HG03064 (cell line): ENCODE measurements at regions not wholly inside any gene's neighbourhood (a gene's known extent, or its start where the extent isn't known, plus 50 kb on each side); places are given as distances from the start of the nearest gene placed in this dataset.

Source experiments
- ATAC-seq: cut with Tn5 transposase; IDR thresholded peaks from one replicate; pipeline ENCODE4 v1.9.1; 2021; ENCODE audit warnings: low read depth; ENCODE audit not compliant: unreplicated experiment

- ATAC-seq, result no peak
These were observed 331.8 kb upstream of the BTBD3 start for GRCh38 chr20:11585752-11586352.

DNA sequence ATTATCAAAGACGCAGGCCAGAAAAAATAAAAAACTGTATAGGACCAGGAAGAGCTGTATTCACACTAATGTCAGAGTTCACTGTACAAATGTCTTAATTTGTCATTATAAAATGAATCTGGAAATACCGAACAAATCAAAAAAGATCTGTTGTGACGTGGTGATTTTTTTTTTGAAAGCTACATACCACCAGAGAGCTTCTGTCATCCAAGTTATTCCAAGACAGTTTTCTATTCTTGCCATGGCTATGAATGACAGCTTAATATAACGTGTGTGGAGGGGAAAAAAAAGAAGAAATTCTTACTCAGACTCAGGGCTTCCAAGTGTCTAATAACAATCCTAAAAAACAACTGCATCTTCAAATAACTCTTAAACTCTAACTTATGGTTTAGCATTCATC is 328.8 kb upstream of the BTBD3 start:
- ATAC-seq, result no peak

GRCh38 chr20:11591965-11592364 is 325.7 kb upstream of the BTBD3 start:
- ATAC-seq, result no peak

GRCh38 chr20:11604339-11604738 is 313.4 kb upstream of the BTBD3 start:
- no peak for ATAC-seq

- no peak for ATAC-seq
These were observed 310.6 kb upstream of the BTBD3 start for GRCh38 chr20:11607047-11607446.

DNA sequence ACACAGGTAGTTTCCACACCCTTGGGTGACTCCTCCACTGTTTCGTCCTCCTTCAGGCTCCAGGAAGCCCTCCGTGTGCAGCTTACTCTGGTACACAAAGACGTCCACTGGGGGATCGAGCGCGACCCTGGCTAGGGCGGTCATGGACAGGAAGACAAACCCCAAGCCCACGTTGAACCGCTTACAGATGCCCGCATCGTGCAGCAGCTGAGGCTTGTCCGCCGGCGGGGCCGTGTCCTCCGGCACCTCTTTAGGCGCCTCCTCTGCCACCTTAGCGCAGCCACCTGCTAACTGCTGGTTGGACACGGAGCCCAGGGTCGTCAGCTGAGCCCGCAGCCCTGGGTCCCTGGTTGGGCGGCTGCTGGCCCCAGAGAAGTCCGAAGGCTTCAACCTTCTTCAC is 309.0 kb upstream of the BTBD3 start:
- ATAC-seq, result no peak

DNA sequence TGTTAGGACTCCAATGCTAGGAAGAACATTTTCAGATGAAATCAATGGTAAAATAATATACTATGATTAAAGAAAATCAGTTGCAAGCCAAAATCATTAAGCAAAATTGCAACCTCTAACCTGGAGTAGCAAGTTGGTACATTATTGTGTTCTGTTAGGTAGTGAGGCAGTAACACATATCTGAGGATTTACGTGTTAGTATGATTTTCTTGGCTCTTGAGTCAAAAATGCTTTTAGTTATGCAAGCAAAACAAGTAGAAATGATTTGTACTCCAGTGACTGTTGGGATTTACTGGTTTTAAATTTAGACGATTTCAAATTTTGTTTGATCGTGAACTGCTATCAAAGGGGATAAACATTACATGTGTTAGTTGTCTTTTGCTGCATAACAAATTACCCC is 293.0 kb upstream of the BTBD3 start:
- no peak for ATAC-seq

DNA sequence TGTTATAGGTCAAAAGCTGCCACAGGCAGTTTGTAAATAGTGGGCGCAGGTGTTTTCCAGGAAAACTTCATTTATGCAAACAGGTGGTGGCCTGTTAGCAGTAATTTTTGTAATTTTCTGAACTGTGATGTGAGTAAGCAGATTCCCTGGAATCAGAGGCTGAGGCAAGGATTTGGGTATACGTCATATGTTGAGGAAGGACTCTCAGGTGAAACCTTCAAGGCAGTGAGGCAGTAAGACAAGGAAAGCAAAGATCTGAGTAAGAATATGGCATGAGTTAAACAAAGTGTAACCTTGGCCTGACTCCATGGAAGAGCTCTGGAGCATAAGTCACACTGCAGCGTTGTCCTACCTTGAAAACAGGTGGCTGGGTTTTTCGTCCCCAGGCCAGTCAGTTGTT is 291.1 kb upstream of the BTBD3 start:
- ATAC-seq, result no peak

DNA sequence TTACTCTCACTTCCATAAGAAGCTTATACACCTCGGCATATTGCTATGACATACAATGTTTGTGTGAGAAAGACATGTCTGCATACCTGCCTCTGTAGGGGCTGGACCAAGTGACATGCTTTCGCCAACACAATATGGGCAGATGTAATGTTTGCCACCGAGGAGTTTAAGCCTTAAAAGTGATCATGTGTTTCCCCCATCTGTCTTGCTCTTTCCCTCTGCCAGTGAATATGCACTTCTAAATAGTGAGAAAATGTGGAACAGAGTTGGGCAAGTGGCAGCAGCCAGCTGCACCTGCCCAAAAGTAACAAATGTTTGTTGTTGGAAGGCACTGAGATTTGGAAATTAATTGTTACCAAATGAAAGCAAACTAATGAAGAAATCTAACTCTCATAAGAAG is 274.8 kb upstream of the BTBD3 start:
- ATAC-seq, result no peak

GRCh38 chr20:11646359-11646758 is 271.3 kb upstream of the BTBD3 start:
- ATAC-seq, result no peak

- no peak for ATAC-seq
These were observed 267.1 kb upstream of the BTBD3 start for GRCh38 chr20:11650566-11650965.

DNA sequence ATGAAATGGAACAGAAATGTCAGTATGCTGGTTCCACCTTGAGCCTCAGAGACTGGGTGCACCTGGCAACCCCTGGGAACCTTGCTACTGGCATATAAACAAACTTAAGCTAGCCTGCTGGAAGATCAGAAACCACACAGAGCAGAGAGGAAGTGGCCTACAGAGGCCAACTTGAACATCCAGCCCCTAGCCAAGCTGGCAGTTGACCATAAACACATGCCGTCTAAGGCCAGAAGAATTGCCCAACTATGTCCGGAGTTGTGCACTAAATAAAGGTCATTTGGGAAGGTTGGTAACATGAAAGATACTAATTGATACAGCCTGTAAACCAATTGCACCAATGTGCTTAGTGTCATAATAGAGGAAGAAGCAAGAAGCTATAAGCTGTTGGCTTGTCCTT is 266.6 kb upstream of the BTBD3 start:
- no peak for ATAC-seq

GRCh38 chr20:11651647-11652046 is 266.0 kb upstream of the BTBD3 start:
- ATAC-seq, result no peak

DNA sequence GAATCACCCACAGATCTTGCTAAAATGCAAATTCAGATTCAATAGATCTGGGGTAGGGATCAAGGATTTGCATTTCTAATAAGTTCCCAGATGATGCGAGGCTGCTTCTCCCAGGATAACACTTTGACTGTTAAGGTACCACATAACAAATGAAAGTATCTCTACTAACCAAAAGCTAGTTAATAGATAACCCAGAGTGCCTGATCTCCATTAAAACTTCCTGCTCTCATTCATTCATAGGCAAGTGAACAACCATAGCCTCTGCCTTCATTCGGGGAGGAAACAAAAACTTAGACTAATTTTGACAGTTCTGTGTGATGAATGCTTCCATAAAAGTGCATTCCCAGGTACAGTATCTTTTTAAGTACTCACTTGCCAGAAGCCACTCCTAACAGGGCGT is 265.6 kb upstream of the BTBD3 start:
- no peak for ATAC-seq

DNA sequence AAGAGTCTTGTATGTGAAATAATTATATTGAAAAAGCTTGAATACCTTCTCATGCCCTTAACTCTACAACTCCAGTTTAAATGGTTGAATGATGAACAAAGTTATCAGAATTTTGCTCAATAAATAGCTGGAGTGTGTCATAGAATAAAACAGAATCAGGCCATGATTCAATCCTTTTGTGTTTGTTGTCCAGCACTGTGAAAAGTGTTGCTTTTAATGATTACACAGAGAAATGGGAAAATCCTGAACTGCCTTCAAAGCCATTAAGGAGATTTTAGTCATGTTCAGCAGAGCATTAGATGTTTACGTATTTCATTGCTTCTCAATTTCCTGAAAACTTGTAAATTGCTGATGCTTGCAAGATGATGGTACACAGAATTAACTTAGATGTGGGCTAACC is 262.9 kb upstream of the BTBD3 start:
- no peak for ATAC-seq

- ATAC-seq, result no peak
These were observed 257.0 kb upstream of the BTBD3 start for GRCh38 chr20:11660673-11661072.

DNA sequence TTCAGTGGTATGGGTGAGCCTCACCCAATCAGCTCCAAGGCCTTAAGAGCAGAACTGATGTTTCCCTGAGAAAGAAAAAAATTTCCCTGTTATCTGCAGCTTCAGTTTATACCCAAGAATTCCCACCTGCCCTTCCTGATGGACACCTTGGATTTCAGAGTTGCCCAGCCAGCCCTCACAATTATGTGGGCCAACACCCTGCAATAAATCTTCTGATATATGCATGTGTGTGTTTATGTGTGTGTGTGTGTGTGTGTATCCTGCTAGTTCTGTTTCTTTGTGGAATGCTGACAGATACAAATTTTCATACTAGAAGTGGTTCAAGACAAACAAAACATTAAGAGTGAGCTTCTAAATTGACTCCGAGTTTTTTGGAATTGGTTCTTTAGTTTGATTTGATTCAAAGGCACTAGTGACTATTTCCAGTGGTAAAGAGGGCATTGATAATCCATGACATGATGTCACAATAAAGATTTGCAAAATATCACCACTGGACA is 246.6 kb upstream of the BTBD3 start:
- ATAC-seq, result no peak

DNA sequence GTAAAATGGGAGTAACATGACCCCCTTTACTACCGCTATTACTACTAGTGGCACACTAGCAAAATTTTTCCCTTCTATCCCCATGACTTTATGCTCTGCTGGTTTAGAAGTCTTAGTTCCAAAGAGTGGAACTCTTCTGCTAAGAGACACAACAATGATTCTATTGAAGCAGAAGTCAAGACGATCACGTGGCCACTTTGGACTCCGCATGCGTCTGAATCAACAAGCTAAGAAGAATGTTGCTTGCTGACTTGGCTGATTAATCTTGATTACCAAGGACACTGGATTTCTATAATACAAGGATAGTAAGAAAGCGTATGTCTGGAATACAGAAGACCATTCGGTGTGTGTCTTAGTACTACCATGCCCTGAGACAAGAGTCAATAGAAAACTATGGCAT is 244.7 kb upstream of the BTBD3 start:
- ATAC-seq, result no peak

GRCh38 chr20:11675920-11676629 is 241.6 kb upstream of the BTBD3 start:
- no peak for ATAC-seq

GRCh38 chr20:11676630-11677287 is 240.9 kb upstream of the BTBD3 start:
- no peak for ATAC-seq

DNA sequence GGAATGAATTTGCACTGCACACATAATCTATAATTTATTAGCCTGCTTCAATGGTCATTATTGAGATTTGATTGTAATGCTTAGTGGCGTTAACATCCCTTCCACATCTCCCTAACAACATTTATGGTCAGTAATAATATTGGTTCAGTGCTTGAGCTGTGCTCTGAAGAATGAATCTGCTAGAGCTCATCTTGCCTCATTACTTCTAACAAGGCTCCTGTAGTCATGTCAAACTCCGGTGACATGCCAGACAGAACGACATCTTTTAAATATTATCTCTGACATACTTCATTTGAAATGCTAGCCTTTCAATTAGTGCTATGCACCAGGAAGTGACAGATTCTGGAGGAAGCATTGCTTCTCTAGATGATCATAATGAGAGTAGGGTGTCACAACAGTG is 240.3 kb upstream of the BTBD3 start:
- no peak for ATAC-seq

DNA sequence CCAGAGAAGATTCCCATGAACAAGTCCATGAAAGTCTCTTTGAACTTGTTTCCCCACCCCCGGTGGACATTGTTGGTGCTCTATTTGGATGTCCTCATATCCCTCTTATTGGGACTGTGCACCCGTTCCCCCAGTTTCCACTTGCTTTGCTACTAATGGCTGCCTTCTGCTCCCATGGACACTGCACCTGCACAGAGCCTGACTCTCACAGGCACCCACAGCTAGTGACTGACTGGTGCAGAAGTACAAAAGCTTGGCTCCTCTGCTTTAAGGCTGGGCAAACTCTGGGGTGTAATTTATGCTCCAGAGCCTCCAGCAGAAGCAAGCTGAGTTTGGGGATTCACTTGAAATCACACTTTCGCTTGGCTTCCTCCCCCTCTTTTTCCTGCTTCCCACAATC is 239.9 kb upstream of the BTBD3 start:
- no peak for ATAC-seq
